ENCODE measurements at regions not wholly inside any gene's neighbourhood (a gene's known extent, or its start where the extent isn't known, plus 50 kb on each side); places are given as distances from the start of the nearest gene placed in this dataset.
A peak's percentile ranks its signal among the peaks of the same experiment; 100 is the strongest.

DNA sequence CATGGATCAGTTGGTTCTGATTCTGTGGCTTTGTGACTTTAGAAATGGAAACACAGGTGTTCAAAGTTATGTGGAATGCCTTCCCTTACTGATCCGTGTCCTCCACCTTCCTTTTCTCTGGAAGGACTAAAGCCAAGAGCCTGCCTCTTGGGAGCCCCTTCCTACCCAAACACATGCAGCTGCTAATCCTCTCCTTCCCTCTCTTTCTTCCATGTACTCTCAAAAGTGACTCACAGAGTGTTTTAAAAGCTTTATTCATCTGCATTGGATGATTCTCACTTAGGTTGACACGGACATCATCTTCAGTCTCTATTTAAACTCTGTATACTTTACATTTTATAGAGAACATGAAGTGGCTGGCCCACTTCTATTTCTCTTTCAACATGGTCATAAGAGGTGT lies 856.5 kb upstream of the ARPP21 start:
- TF ChIP-seq, protein P1, sequence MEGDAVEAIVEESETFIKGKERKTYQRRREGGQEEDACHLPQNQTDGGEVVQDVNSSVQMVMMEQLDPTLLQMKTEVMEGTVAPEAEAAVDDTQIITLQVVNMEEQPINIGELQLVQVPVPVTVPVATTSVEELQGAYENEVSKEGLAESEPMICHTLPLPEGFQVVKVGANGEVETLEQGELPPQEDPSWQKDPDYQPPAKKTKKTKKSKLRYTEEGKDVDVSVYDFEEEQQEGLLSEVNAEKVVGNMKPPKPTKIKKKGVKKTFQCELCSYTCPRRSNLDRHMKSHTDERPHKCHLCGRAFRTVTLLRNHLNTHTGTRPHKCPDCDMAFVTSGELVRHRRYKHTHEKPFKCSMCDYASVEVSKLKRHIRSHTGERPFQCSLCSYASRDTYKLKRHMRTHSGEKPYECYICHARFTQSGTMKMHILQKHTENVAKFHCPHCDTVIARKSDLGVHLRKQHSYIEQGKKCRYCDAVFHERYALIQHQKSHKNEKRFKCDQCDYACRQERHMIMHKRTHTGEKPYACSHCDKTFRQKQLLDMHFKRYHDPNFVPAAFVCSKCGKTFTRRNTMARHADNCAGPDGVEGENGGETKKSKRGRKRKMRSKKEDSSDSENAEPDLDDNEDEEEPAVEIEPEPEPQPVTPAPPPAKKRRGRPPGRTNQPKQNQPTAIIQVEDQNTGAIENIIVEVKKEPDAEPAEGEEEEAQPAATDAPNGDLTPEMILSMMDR (IDR thresholded peaks at IDR 0.05; ENCODE audit: low read length, missing control alignments) = no peak
- H3K4me3 ChIP-seq (replicated peaks; ENCODE audit: low read depth, low read length) = no peak overlapping the region
- DNase-seq (ENCODE audit: low read depth) = no peak

DNA sequence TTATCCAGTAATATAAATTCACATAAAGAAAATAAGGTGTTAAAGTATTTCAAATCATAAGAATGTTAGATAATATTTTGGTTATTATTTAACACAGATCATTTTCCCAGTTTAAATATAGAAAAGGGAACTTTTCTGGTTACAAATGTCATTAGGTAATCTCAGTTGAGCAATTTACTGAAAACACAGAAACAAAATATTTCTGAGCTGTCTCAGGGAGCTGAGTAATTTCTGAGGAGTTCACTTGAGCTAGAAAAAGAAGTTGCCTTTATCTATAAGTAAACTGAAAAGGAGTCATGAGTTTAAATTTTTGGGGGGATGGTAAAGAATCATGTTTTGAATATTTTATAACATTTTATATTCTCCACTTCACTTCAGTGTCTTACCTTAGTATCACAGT lies 855.4 kb upstream of the ARPP21 start:
- TF ChIP-seq, protein P1 (IDR thresholded peaks at IDR 0.05; ENCODE audit: low read length, missing control alignments) = no peak
- peak; percentile 56 for DNase-seq (ENCODE audit: low read depth)
- H3K4me3 ChIP-seq (replicated peaks; ENCODE audit: low read depth, low read length) = no peak overlapping the region

DNA sequence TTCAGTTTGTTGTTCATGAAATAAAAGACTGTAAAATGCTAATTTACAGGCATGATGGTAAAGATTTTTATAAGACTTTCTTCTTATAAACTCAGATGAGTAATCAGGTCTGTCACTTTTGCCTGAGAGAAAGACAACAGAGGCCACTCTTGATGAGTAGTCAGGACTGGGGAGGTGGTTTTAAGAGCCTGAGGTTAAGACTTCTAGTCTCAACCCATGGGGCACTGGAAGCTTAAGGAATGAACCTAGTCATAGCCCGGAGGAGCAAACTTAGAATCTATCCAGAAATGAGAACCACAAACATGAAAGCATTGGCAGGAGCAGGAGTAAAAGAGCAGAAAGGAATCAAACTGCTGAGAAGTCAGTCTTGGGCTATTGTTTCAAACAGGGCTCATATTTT lies 846.3 kb upstream of the ARPP21 start:
- no peak overlapping the region for H3K4me3 ChIP-seq (replicated peaks; ENCODE audit: low read depth, low read length)
- TF ChIP-seq, protein P1 (IDR thresholded peaks at IDR 0.05; ENCODE audit: low read length, missing control alignments) = no peak
- no peak for DNase-seq (ENCODE audit: low read depth)

DNA sequence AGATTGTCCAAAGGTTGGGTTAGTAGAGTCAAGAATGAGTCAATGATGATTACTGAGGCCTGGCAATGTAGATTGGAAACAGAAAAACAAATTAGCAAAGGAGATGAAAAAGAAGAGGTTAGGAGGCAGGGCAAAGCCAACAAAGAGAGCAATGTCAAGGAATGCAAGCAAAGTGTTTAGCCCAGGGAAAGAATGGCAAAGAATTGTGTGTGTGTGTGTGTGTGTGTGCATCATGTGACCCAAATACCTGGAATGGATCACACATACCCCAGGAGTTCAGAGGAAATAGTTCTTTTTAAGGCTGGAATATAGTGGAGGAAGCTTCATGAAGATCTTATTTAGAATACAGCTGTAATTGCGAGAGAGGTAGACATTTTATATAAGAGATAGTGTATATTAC lies 831.7 kb upstream of the ARPP21 start:
- no peak overlapping the region for H3K4me3 ChIP-seq (replicated peaks; ENCODE audit: low read depth, low read length)
- DNase-seq (ENCODE audit: low read depth) = no peak
- TF ChIP-seq, protein P1 (IDR thresholded peaks at IDR 0.05; ENCODE audit: low read length, missing control alignments) = no peak

DNA sequence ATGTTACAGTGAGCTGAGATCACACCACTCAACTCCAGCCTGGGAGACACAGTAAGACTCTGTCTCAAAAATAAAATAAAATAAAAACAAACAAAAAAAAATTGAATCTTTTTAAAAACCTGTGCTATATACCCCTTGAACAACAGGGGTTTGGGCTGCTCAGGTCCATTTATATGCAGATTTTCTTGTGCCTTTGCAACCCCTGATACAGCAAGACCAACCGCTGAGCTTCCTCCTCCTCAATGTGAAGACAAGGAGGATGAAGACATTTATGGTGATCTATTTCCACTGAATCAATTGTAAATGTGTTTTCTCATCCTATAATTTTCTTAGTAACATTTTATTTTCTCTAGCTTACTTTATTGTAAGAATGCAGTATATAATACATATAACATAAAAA lies 831.0 kb upstream of the ARPP21 start:
- TF ChIP-seq, protein P1 (IDR thresholded peaks at IDR 0.05; ENCODE audit: low read length, missing control alignments) = no peak
- no peak overlapping the region for H3K4me3 ChIP-seq (replicated peaks; ENCODE audit: low read depth, low read length)
- no peak for DNase-seq (ENCODE audit: low read depth)

DNA sequence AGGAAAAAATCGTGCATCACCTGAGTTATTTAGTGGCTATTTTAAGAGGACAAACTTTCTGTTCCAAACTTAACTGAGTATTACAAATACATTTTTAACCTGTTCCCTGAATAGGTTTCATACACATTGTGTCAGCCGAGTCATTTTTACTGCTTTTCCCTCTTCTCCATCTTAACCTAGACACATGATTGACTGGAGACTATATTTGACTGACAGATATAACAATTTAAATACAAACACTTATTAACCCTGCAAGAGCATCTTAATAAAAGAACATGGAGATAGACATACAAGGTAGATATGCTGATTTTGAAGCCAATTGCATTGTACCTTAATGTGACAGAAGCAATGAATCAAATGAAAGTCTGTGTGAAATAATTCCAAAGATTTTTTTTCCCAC lies 810.5 kb upstream of the ARPP21 start:
- TF ChIP-seq, protein P1 (IDR thresholded peaks at IDR 0.05; ENCODE audit: low read length, missing control alignments) = no peak
- no peak for DNase-seq (ENCODE audit: low read depth)
- H3K4me3 ChIP-seq (replicated peaks; ENCODE audit: low read depth, low read length) = no peak overlapping the region

DNA sequence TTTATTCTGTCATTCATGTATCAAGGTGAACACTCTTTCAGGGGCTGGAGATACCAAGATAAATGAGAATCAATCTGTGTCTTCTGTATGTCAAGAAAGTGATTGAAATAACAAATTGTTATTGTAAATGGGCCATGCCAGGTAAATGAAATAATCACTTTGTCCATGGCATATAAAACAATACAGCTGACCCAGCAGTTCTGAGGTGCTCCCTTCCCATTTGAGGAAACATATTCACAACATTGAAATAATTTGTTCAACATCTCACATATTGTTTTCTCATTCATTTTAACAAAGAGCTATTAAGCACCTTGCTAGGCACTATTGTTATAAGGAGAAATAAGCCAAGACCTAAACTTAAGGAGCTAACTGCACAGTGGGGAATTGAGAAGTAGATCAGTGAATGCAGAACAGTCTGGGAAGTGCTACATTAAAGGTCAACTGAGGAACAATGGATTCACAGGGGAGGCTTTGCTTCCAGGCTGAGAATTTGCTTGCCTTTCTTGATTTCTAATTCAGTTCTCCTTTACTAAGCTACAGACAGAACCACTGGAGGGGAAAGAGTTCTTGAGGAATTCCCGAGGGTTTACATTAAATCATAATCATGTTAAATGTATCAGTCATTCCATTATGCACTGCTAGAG lies 806.3 kb upstream of the ARPP21 start:
- TF ChIP-seq, protein P1 (IDR thresholded peaks at IDR 0.05; ENCODE audit: low read length, missing control alignments) = no peak
- H3K4me3 ChIP-seq (replicated peaks; ENCODE audit: low read depth, low read length) = no peak overlapping the region
- no peak for DNase-seq (ENCODE audit: low read depth)

Data from fibroblast of pulmonary artery (primary cell).